WERI-Rb-1 (cell line): ENCODE measurements at regions not wholly inside any gene's neighbourhood (a gene's known extent, or its start where the extent isn't known, plus 50 kb on each side); places are given as distances from the start of the nearest gene placed in this dataset.

Experiments used
- DNase-seq: peaks from one replicate; pipeline ENCODE4 v3.0.0-alpha.2; 2020
- H3K27ac ChIP-seq: fragments of 250-450 bp; sonication (Bioruptor Pico); 2 replicates; pipeline ENCODE4 v1.5.1; 2020; ENCODE audit warnings: mild to moderate bottlenecking, moderate library complexity
- H3K27me3 ChIP-seq: fragments of 250-450 bp; sonication (Bioruptor Pico); 2 replicates; pipeline ENCODE4 v1.5.1; 2021; ENCODE audit warnings: mild to moderate bottlenecking, low read depth, moderate library complexity; ENCODE audit not compliant: insufficient read depth, severe bottlenecking
- H3K36me3 ChIP-seq: fragments of 250-450 bp; sonication (Bioruptor Pico); 2 replicates; pipeline ENCODE4 v1.5.1; 2020; ENCODE audit warnings: mild to moderate bottlenecking, moderate library complexity
- H3K4me3 ChIP-seq: 2 replicates; pipeline ENCODE4 v1.5.1; 2011; ENCODE audit warnings: low read depth, mild to moderate bottlenecking, control low read depth, low read length
- H3K9me3 ChIP-seq: fragments of 250-450 bp; sonication (Bioruptor Pico); 2 replicates; pipeline ENCODE4 v1.5.1; 2021; ENCODE audit warnings: mild to moderate bottlenecking, moderate library complexity; ENCODE audit not compliant: severe bottlenecking
- TF ChIP-seq, protein P1 (sequence below): IDR thresholded peaks from 2 replicates; pipeline ENCODE4 v1.5.1; 2011; ENCODE audit warnings: low read depth, mild to moderate bottlenecking, control low read depth, inconsistent platforms, low read length

- Histone ChIP-seq H3K27ac (no peak overlapping the region), H3K4me3 (no peak overlapping the region), H3K27me3 (peaks cover 10% of the 10 kb centered on the region), H3K36me3 (no peaks in the 10 kb centered on the region), H3K9me3 (no peaks in the 10 kb centered on the region)
- TF ChIP-seq, protein P1, sequence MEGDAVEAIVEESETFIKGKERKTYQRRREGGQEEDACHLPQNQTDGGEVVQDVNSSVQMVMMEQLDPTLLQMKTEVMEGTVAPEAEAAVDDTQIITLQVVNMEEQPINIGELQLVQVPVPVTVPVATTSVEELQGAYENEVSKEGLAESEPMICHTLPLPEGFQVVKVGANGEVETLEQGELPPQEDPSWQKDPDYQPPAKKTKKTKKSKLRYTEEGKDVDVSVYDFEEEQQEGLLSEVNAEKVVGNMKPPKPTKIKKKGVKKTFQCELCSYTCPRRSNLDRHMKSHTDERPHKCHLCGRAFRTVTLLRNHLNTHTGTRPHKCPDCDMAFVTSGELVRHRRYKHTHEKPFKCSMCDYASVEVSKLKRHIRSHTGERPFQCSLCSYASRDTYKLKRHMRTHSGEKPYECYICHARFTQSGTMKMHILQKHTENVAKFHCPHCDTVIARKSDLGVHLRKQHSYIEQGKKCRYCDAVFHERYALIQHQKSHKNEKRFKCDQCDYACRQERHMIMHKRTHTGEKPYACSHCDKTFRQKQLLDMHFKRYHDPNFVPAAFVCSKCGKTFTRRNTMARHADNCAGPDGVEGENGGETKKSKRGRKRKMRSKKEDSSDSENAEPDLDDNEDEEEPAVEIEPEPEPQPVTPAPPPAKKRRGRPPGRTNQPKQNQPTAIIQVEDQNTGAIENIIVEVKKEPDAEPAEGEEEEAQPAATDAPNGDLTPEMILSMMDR: no peak
- DNase-seq: no peak
Measured at GRCh38 chr18:4511166-4511565, 56.1 kb upstream of the DLGAP1 start.

DNA sequence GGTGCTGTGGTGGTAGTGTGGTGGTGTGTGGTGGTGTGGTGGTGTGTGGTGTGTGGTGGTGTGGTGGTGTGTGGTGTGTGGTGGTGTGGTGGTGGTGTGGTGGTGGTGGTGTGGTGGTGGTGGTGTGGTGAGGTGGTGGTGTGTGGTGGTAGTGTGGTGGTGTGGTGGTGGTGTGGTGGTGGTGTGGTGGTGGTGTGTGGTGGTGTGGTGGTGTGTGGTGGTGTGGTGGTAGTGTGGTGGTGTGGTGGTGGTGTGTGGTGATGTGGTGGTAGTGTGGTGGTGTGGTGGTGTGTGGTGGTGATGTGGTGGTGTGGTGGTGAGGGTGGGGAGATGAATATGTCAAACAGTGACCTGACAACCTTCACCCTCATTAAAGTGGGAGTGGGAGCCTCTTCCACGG, 55.6 kb upstream of the DLGAP1 start:
- Histone ChIP-seq H3K27ac (no peak overlapping the region), H3K4me3 (no peak overlapping the region), H3K9me3 (no peaks in the 10 kb centered on the region), H3K27me3 (peaks cover 7% of the 10 kb centered on the region), H3K36me3 (no peaks in the 10 kb centered on the region)
- TF ChIP-seq, protein P1: no peak
- no peak for DNase-seq

DNA sequence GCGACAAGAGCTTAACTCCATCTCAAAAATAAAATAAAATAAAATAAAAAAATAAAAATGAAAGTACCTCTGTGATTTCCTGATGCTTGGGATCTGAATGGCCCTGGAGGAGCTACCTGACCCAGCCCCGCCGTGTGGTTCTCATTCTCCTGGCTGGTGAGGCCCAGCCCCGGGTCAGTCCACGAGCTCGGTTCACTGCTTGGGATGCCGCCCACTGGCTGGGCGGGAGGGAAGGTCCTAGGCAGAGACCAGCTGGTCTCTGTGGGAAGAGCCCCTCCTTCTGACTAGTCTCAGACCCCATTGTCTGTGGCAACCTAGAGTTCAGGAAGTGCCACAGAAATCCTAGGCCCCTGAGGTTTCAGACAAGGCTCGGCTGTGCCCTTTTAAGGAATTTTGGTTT, 55.1 kb upstream of the DLGAP1 start:
- Histone ChIP-seq H3K9me3 (no peaks in the 10 kb centered on the region), H3K4me3 (no peak overlapping the region), H3K36me3 (no peaks in the 10 kb centered on the region), H3K27me3 (peaks cover 7% of the 10 kb centered on the region), H3K27ac (no peak overlapping the region)
- DNase-seq: no peak
- TF ChIP-seq, protein P1: no peak
